Hematopoietic multipotent progenitor cell treated with erythropoietin and hydrocortisone succinate and interleukin-3 and kit ligand, for 8 days (in vitro differentiated cells): ENCODE measurements at regions not wholly inside any gene's neighbourhood (a gene's known extent, or its start where the extent isn't known, plus 50 kb on each side); places are given as distances from the start of the nearest gene placed in this dataset.

ENCODE experiments used
- DNase-seq: peaks from one replicate; pipeline ENCODE4 v3.0.0-alpha.2; 2015

- no peak for DNase-seq
Measured at GRCh38 chr14:62027958-62028357, 265.7 kb downstream of the SNAPC1 start.

- no peak for DNase-seq
Measured at GRCh38 chr14:62029569-62029924, 267.3 kb downstream of the SNAPC1 start.

GRCh38 chr14:62030387-62030786 is 268.2 kb downstream of the SNAPC1 start:
- DNase-seq = no peak

- no peak for DNase-seq
Measured at GRCh38 chr14:62031504-62031903, 269.3 kb downstream of the SNAPC1 start.

GRCh38 chr14:62053188-62053587 is 291.0 kb downstream of the SNAPC1 start:
- no peak for DNase-seq

- DNase-seq = no peak
Measured at GRCh38 chr14:62056789-62057188, 294.6 kb downstream of the SNAPC1 start.

- DNase-seq = no peak
Measured at GRCh38 chr14:62062645-62063044, 300.4 kb downstream of the SNAPC1 start.

GRCh38 chr14:62064751-62065323 is 302.6 kb downstream of the SNAPC1 start:
- no peak for DNase-seq

- DNase-seq = no peak
Measured at GRCh38 chr14:62066304-62066703, 304.1 kb downstream of the SNAPC1 start.

- DNase-seq = no peak
Measured at GRCh38 chr14:62071039-62071438, 308.8 kb downstream of the SNAPC1 start.

- DNase-seq = no peak
Measured at GRCh38 chr14:62076368-62076767, 314.1 kb downstream of the SNAPC1 start.

- DNase-seq = no peak
Measured at GRCh38 chr14:62076825-62077605, 314.8 kb downstream of the SNAPC1 start.

- no peak for DNase-seq
Measured at GRCh38 chr14:62077676-62078261, 315.5 kb downstream of the SNAPC1 start.

- DNase-seq = no peak
Measured at GRCh38 chr14:62079038-62079437, 316.8 kb downstream of the SNAPC1 start.

GRCh38 chr14:62081012-62081612 is 318.9 kb downstream of the SNAPC1 start:
- DNase-seq = no peak

GRCh38 chr14:62081951-62082350 is 319.7 kb downstream of the SNAPC1 start:
- no peak for DNase-seq

GRCh38 chr14:62082779-62083178 is 320.6 kb downstream of the SNAPC1 start:
- DNase-seq = no peak

- DNase-seq = no peak
Measured at GRCh38 chr14:62084020-62084419, 321.8 kb downstream of the SNAPC1 start.

GRCh38 chr14:62087191-62087590 is 325.0 kb downstream of the SNAPC1 start:
- no peak for DNase-seq

GRCh38 chr14:62093736-62094135 is 331.5 kb downstream of the SNAPC1 start:
- DNase-seq = no peak

- DNase-seq = no peak
Measured at GRCh38 chr14:62097072-62097471, 334.9 kb downstream of the SNAPC1 start.

- no peak for DNase-seq
Measured at GRCh38 chr14:62097824-62098223, 335.6 kb downstream of the SNAPC1 start.

- DNase-seq = no peak
Measured at GRCh38 chr14:62098357-62098756, 336.1 kb downstream of the SNAPC1 start.

GRCh38 chr14:62099091-62099490 is 336.9 kb downstream of the SNAPC1 start:
- DNase-seq = no peak
